Nephron progenitor cell (in vitro differentiated cells): ENCODE measurements at regions not wholly inside any gene's neighbourhood (a gene's known extent, or its start where the extent isn't known, plus 50 kb on each side); places are given as distances from the start of the nearest gene placed in this dataset.

ENCODE experiments used
- DNase-seq: peaks from one replicate; pipeline ENCODE4 v3.0.0; 2021
- H3K27ac Mint-ChIP-seq: 2 replicates; pipeline ENCODE4 v1.8.0; 2021; ENCODE audit warnings: mild to moderate bottlenecking, moderate library complexity, mixed read lengths
- H3K27me3 Mint-ChIP-seq: 2 replicates; pipeline ENCODE4 v1.8.0; 2021; ENCODE audit warnings: mild to moderate bottlenecking, low read depth, mixed read lengths; ENCODE audit not compliant: poor library complexity
- H3K36me3 Mint-ChIP-seq: 2 replicates; pipeline ENCODE4 v1.8.0; 2021; ENCODE audit warnings: low read depth, mixed read lengths
- H3K4me1 Mint-ChIP-seq: 2 replicates; pipeline ENCODE4 v1.8.0; 2021; ENCODE audit warnings: mixed read lengths
- H3K4me3 Mint-ChIP-seq: 2 replicates; pipeline ENCODE4 v1.8.0; 2021; ENCODE audit warnings: mild to moderate bottlenecking, moderate library complexity, mixed read lengths
- H3K9me3 Mint-ChIP-seq: 2 replicates; pipeline ENCODE4 v1.8.0; 2021; ENCODE audit warnings: mild to moderate bottlenecking, moderate library complexity, mixed read lengths
- TF ChIP-seq, protein P1 (sequence below): fragments of 200-600 bp; sonication (generic); IDR thresholded peaks from 2 replicates; pipeline ENCODE4 v1.5.0; 2021; ENCODE audit warnings: antibody characterized with exemption

DNA sequence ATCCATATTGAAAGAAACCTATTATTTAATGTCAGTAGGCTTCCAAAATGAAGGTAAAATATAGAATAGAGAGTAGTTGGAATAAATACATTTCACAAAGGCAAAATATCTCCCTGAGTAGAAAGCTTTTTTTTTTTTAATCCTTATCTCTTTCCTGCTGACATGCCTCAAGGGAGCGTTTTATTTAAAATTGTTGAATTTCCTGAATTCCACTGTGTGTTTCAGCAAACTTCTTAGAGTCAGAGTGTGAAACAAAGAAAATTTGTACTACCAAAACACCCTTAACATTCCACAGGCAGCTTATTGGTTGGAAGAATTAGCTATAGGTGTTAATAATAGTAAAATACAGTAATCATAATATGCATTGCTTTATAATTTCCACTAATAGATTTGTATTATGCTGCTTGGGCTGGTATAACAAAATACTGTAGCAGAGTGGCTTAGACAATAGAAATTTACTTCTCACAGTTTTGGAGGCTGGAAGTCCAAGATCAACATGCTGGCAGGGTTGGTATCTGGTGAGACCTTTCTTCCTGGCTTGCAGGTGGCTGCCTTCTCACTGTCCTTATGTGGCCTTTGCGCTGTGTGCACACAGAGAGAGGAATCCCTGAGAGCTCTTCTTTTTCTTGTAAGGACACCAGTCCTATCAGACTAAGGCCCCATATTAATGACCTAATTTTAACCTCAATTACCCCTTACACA is 468.4 kb upstream of the C1orf87 start:
- TF ChIP-seq, protein P1, sequence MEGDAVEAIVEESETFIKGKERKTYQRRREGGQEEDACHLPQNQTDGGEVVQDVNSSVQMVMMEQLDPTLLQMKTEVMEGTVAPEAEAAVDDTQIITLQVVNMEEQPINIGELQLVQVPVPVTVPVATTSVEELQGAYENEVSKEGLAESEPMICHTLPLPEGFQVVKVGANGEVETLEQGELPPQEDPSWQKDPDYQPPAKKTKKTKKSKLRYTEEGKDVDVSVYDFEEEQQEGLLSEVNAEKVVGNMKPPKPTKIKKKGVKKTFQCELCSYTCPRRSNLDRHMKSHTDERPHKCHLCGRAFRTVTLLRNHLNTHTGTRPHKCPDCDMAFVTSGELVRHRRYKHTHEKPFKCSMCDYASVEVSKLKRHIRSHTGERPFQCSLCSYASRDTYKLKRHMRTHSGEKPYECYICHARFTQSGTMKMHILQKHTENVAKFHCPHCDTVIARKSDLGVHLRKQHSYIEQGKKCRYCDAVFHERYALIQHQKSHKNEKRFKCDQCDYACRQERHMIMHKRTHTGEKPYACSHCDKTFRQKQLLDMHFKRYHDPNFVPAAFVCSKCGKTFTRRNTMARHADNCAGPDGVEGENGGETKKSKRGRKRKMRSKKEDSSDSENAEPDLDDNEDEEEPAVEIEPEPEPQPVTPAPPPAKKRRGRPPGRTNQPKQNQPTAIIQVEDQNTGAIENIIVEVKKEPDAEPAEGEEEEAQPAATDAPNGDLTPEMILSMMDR, result no peak
- Mint-ChIP-seq H3K9me3 (peaks cover 16% of the 10 kb centered on the region), H3K36me3 (no peaks in the 10 kb centered on the region), H3K27me3 (peaks cover 5% of the 10 kb centered on the region), H3K4me3 (no peak overlapping the region), H3K27ac (no peak overlapping the region), H3K4me1 (no peaks in the 10 kb centered on the region)
- no peak for DNase-seq

DNA sequence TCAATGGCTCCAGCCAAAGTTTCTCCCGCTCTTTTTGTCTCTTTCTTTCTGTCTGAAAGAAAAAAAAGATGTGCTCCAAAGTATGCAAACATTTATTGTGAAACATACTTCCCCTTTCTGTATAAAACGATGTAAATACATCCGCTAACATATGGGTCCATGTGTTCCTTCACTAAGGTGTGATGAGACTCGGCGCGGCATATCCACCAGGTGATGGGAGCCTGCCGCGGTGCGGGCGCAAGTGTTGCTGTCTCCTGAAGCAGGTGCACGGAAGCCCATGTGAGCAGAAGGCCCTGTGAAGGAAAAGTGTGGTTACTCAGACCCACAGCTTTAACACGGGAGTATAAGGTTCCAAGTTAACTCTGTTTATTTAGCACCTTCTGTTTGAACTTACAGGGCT is 466.6 kb upstream of the C1orf87 start:
- H3K4me1 Mint-ChIP-seq, result no peaks in the 10 kb centered on the region
- H3K27ac Mint-ChIP-seq, result no peak overlapping the region
- no peak for DNase-seq
- no peak overlapping the region for H3K4me3 Mint-ChIP-seq
- TF ChIP-seq, protein P1, result no peak
- H3K36me3 Mint-ChIP-seq, result no peaks in the 10 kb centered on the region
- peaks cover 16% of the 10 kb centered on the region for H3K9me3 Mint-ChIP-seq
- H3K27me3 Mint-ChIP-seq, result peaks cover 9% of the 10 kb centered on the region

DNA sequence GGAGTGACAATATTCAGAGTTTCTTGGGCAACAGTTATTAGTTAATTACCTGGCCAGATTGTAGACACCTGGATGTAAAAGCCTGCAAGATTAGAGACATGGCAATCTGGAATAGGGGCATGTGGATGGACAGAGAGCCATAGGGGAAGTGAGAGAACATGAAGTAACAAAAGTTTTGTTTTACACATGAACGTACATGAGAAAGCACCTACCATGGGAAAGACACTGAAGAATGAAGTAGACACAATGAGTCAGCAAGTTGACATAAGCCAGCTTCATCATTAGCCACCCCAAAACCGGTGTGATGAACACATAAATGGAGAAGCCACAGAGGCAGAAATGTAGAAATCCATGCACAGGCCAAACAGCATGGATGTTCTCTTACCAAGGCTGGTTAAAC is 462.1 kb upstream of the C1orf87 start:
- TF ChIP-seq, protein P1, result no peak
- H3K36me3 Mint-ChIP-seq, result no peaks in the 10 kb centered on the region
- no peaks in the 10 kb centered on the region for H3K4me1 Mint-ChIP-seq
- no peak overlapping the region for H3K4me3 Mint-ChIP-seq
- H3K27ac Mint-ChIP-seq, result no peak overlapping the region
- peaks cover 16% of the 10 kb centered on the region for H3K9me3 Mint-ChIP-seq
- no peak for DNase-seq
- H3K27me3 Mint-ChIP-seq, result peaks cover 10% of the 10 kb centered on the region

GRCh38 chr1:60527567-60527966 is 454.0 kb upstream of the C1orf87 start:
- no peaks in the 10 kb centered on the region for H3K4me1 Mint-ChIP-seq
- DNase-seq, result no peak
- TF ChIP-seq, protein P1, result no peak
- no peak overlapping the region for H3K4me3 Mint-ChIP-seq
- H3K27me3 Mint-ChIP-seq, result peaks cover 6% of the 10 kb centered on the region
- no peaks in the 10 kb centered on the region for H3K9me3 Mint-ChIP-seq
- H3K36me3 Mint-ChIP-seq, result no peaks in the 10 kb centered on the region
- no peak overlapping the region for H3K27ac Mint-ChIP-seq

DNA sequence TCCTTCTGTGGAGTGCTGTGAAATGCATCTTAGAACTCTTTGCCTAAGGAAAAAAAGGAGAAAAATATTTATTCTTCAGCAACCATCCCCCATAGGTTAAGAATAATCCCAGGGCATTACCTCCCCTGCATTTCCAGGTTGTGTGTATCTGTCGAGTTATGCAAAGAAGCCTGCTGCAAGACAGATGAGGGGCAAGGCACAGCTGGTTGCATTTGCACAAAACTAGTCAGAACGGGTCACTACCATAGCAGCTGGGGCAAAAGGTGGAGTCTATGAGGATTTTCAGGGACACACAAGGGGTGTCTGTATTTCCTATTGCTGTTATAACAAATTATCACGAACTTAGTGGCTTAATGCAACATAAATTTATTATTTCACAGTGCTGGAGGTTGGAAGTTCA is 443.4 kb upstream of the C1orf87 start:
- Mint-ChIP-seq H3K9me3 (peaks cover 4% of the 10 kb centered on the region), H3K36me3 (no peaks in the 10 kb centered on the region), H3K27me3 (no peaks in the 10 kb centered on the region), H3K4me1 (peaks cover 13% of the 10 kb centered on the region), H3K27ac (no peak overlapping the region), H3K4me3 (no peak overlapping the region)
- no peak for DNase-seq
- TF ChIP-seq, protein P1, result no peak

DNA sequence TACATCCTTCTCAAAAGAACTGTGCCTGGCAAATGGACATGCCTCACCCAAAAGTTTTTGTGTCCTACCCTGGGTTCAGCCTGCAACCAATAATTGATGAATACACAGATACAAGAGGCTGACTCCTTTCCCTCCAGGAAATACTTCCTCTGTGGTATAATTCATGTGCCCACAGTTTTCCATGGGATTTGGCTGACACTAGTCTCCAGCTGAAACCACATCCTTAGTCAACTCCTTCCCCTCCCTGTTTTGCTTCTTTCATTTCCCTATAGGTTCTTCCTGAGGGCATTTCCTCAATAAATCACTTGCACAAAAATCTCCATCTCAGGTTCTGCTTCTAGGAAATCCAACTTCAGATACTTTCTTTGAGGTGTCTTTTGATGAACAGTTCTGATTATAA is 436.6 kb upstream of the C1orf87 start:
- Mint-ChIP-seq H3K36me3 (no peaks in the 10 kb centered on the region), H3K9me3 (peaks cover 4% of the 10 kb centered on the region), H3K4me3 (no peak overlapping the region), H3K4me1 (peaks cover 6% of the 10 kb centered on the region), H3K27ac (no peak overlapping the region), H3K27me3 (no peaks in the 10 kb centered on the region)
- TF ChIP-seq, protein P1, result no peak
- no peak for DNase-seq
